HCT116 (cell line): ENCODE measurements at regions not wholly inside any gene's neighbourhood (a gene's known extent, or its start where the extent isn't known, plus 50 kb on each side); places are given as distances from the start of the nearest gene placed in this dataset.

Experiments used
- ATAC-seq: fragments of 200-7000 bp; cut with Tn5 transposase; 2 replicates; pipeline ENCODE4 v1.9.1; 2020; ENCODE audit warnings: mild to moderate bottlenecking, moderate library complexity
- BruUV-seq: library from RNA; stranded (reverse); fragments of 400-500 nt; replicated peaks from 2 replicates; lab custom pipeline; 2021; lab: Mats Ljungman, UMichigan
- CTCF ChIA-PET: fragments of 300-600 bp; sonication (Branson Sonifier 250); formaldehyde crosslinking; loops from one replicate; lab custom pipeline; 2021; ENCODE audit warnings: antibody characterized with exemption; lab: Charles Lee
- POLR2A ChIA-PET: fragments of 300-600, 350-600 bp; sonication (Branson Sonifier 250); formaldehyde crosslinking; loops from one replicate; lab custom pipeline; 2021; ENCODE audit warnings: antibody characterized with exemption; lab: Charles Lee
- RAD21 ChIA-PET, 2 experiments: fragments of 300-600 bp; sonication (Branson Sonifier 250); formaldehyde crosslinking; loops; one replicate each; lab custom pipeline; 2023; ENCODE audit warnings: low total read pairs in 2 of 2; ENCODE audit not compliant: uncharacterized antibody in 2 of 2, unreplicated experiment in 2 of 2, low non-redundant PET in 1 of 2; lab: Charles Lee
- DNase-seq: peaks from one replicate; pipeline ENCODE4 v3.0.0-alpha.2; 2010; ENCODE audit warnings: low read depth, low spot score
- H2AFZ ChIP-seq: fragments of 200-600 bp; shearing (Covaris generic), sonication (generic); 2 replicates; pipeline ENCODE4 v1.6.1; 2017; ENCODE audit warnings: low read depth, mixed run types, mixed read lengths, antibody characterized with exemption, low read length; ENCODE audit not compliant: poor library complexity, severe bottlenecking
- H3K27ac ChIP-seq: 2 replicates; pipeline ENCODE4 v1.5.1; 2012; ENCODE audit warnings: low read depth, low read length
- H3K27me3 ChIP-seq: fragments of 200-600 bp; sonication (generic); 2 replicates; pipeline ENCODE4 v1.6.1; 2016; ENCODE audit warnings: mixed run types, low read length, mixed read lengths; ENCODE audit not compliant: insufficient read depth
- H3K36me3 ChIP-seq, 2 experiments: fragments of 200-500 bp in 1 of 2; fragments of 200-600 bp in 1 of 2; sonication (Bioruptor generic) in 1 of 2; sonication (generic) in 1 of 2; 2 replicates each; pipeline versions ENCODE4 v1.5.1 to v1.6.1; 2014 to 2016; ENCODE audit warnings: low read length in 2 of 2, inconsistent platforms in 1 of 2, mixed read lengths in 1 of 2, mixed run types in 1 of 2; ENCODE audit not compliant: insufficient read depth in 2 of 2, control insufficient read depth in 1 of 2
- H3K4me1 ChIP-seq, 2 experiments: fragments of 200-600 bp in 1 of 2; sonication (generic) in 1 of 2; 2 replicates each; pipeline versions ENCODE4 v1.5.1 to v1.6.1; 2012 to 2017; ENCODE audit warnings: low read length in 2 of 2, inconsistent platforms in 1 of 2, mild to moderate bottlenecking in 1 of 2, mixed read lengths in 1 of 2, mixed run types in 1 of 2, moderate library complexity in 1 of 2; ENCODE audit not compliant: insufficient read depth in 2 of 2, control insufficient read depth in 1 of 2
- H3K4me2 ChIP-seq: fragments of 200-600 bp; sonication (generic); 2 replicates; pipeline ENCODE4 v1.6.1; 2017; ENCODE audit warnings: mixed run types, low read length, mixed read lengths
- H3K4me3 ChIP-seq, 2 experiments: fragments of 200-600 bp in 1 of 2; sonication (generic) in 1 of 2; replicated peaks in 1 of 2; 2 replicates each; pipeline ENCODE4 v1.5.1; 2011 to 2016; ENCODE audit warnings: low read length in 2 of 2, control low read depth in 1 of 2, low read depth in 1 of 2, mild to moderate bottlenecking in 1 of 2, mixed read lengths in 1 of 2, mixed run types in 1 of 2
- H3K79me2 ChIP-seq: fragments of 200-600 bp; sonication (generic); 2 replicates; pipeline ENCODE4 v1.6.1; 2017; ENCODE audit warnings: mild to moderate bottlenecking, mixed run types, low read length, moderate library complexity, mixed read lengths; ENCODE audit not compliant: insufficient read depth
- H3K9ac ChIP-seq: fragments of 200-600 bp; sonication (generic); 2 replicates; pipeline ENCODE4 v1.6.1; 2016; ENCODE audit warnings: low read length, mixed read lengths
- H3K9me2 ChIP-seq: fragments of 200-600 bp; sonication (generic), shearing (Covaris generic); 2 replicates; pipeline ENCODE4 v1.6.1; 2017; ENCODE audit warnings: mixed run types, mild to moderate bottlenecking, moderate library complexity; ENCODE audit not compliant: insufficient read depth
- H3K9me3 ChIP-seq, 2 experiments: fragments of 200-500 bp in 1 of 2; fragments of 200-600 bp in 1 of 2; sonication (Bioruptor generic) in 1 of 2; sonication (generic) in 1 of 2; 2 replicates each; pipeline ENCODE4 v1.6.1; 2014 to 2017; ENCODE audit warnings: low read length in 2 of 2, mixed read lengths in 2 of 2, inconsistent platforms in 1 of 2, low read depth in 1 of 2, mild to moderate bottlenecking in 1 of 2, mixed run types in 1 of 2, moderate library complexity in 1 of 2; ENCODE audit not compliant: control insufficient read depth in 1 of 2, insufficient read depth in 1 of 2
- H4K20me1 ChIP-seq: fragments of 200-600 bp; sonication (generic), shearing (Covaris generic); 2 replicates; pipeline ENCODE4 v1.6.1; 2017; ENCODE audit warnings: mixed run types, mild to moderate bottlenecking, moderate library complexity; ENCODE audit not compliant: insufficient read depth
- ATF3 ChIP-seq: IDR thresholded peaks from 2 replicates; pipeline ENCODE4 v1.6.1; 2012
- CBX3 ChIP-seq: IDR thresholded peaks from 2 replicates; pipeline ENCODE4 v1.6.1; 2012; ENCODE audit warnings: low read depth
- CEBPB ChIP-seq: IDR thresholded peaks from 2 replicates; pipeline ENCODE4 v1.6.1; 2012; ENCODE audit warnings: low read depth
- EGR1 ChIP-seq: IDR thresholded peaks from 2 replicates; pipeline ENCODE4 v1.6.1; 2012; ENCODE audit warnings: low read depth
- ELF1 ChIP-seq: IDR thresholded peaks from 2 replicates; pipeline ENCODE4 v1.6.1; 2012; ENCODE audit warnings: low read depth, borderline replicate concordance
- EZH2 ChIP-seq: fragments of 200-600 bp; sonication (generic); IDR thresholded peaks from 2 replicates; pipeline ENCODE4 v1.6.1; 2017; ENCODE audit warnings: antibody characterized with exemption, mixed run types
- EZH2phosphoT487 ChIP-seq: fragments of 200-600 bp; IDR thresholded peaks from 2 replicates; pipeline ENCODE4 v1.6.1; 2018; ENCODE audit warnings: antibody characterized with exemption, borderline replicate concordance
- FOSL1 ChIP-seq: IDR thresholded peaks from 2 replicates; pipeline ENCODE4 v1.6.1; 2012; ENCODE audit warnings: low read depth
- POLR2A ChIP-seq: IDR thresholded peaks from 2 replicates; pipeline ENCODE4 v1.7.0; 2011; ENCODE audit warnings: borderline replicate concordance; ENCODE audit not compliant: insufficient read depth, insufficient read length; ENCODE audit errors: extremely low read depth
- POLR2AphosphoS5 ChIP-seq: IDR thresholded peaks from 2 replicates; pipeline ENCODE4 v1.6.1; 2011; ENCODE audit warnings: mild to moderate bottlenecking, low read depth, low read length, moderate library complexity
- RAD21 ChIP-seq: IDR thresholded peaks from 2 replicates; pipeline ENCODE4 v1.6.1; 2012; ENCODE audit warnings: low read depth, mild to moderate bottlenecking
- REST ChIP-seq: IDR thresholded peaks from 2 replicates; pipeline ENCODE4 v1.6.1; 2012; ENCODE audit warnings: low read depth
- SIN3A ChIP-seq: IDR thresholded peaks from 2 replicates; pipeline ENCODE4 v1.6.1; 2012; ENCODE audit warnings: low read depth
- SP1 ChIP-seq: IDR thresholded peaks from 2 replicates; pipeline ENCODE4 v1.6.1; 2012; ENCODE audit warnings: low read depth
- SRF ChIP-seq: IDR thresholded peaks from 2 replicates; pipeline ENCODE4 v1.6.1; 2012; ENCODE audit warnings: low read depth
- TCF7L2 ChIP-seq: IDR thresholded peaks from 2 replicates; pipeline ENCODE4 v1.7.0; 2011; ENCODE audit warnings: borderline replicate concordance, inconsistent platforms; ENCODE audit not compliant: insufficient read depth, insufficient read length; ENCODE audit errors: extremely low read depth
- ZBTB33 ChIP-seq: IDR thresholded peaks from 2 replicates; pipeline ENCODE4 v1.6.1; 2011; ENCODE audit warnings: mild to moderate bottlenecking, low read length, moderate library complexity; ENCODE audit not compliant: insufficient replicate concordance; ENCODE audit errors: extremely low read depth
- ZFX ChIP-seq: fragments of 450-650 bp; IDR thresholded peaks from 2 replicates; pipeline ENCODE4 v1.6.1; 2017
- ZNF274 ChIP-seq: fragments of 200-500 bp; sonication (Bioruptor generic); IDR thresholded peaks from 2 replicates; pipeline ENCODE4 v1.6.1; 2014; ENCODE audit warnings: mild to moderate bottlenecking, low read depth, low read length, inconsistent platforms
- intact Hi-C: fragments of 100-400 bp; cut with micrococcal nuclease; formaldehyde crosslinking; loops from 2 replicates; pipeline ENCODE4 v1.10.0; 2022

- Histone ChIP-seq H3K9ac (no peak overlapping the region), H3K4me3 (no peak overlapping the region), H3K27me3 (no peaks in the 10 kb centered on the region), H3K79me2 (no peaks in the 10 kb centered on the region), H2AFZ (no peak overlapping the region), H3K27ac (no peak overlapping the region), H3K36me3 (no peaks in the 10 kb centered on the region), H4K20me1 (no peaks in the 10 kb centered on the region), H3K9me2 (no peaks in the 10 kb centered on the region), H3K4me1 (peaks cover 5 to 8% of the 10 kb centered on the region in 2 experiments; a peak in 3 of 4 replicates), H3K4me2 (no peak overlapping the region), H3K9me3 (no peaks in the 10 kb centered on the region)
- ATAC-seq (no peak), DNase-seq (no peak)
- ChIA-PET POLR2A (no interaction called here), CTCF (no interaction called here), RAD21 (no interaction called here)
- no TSS peak for BruUV-seq
- intact Hi-C loops, result no loop called here
- TF ChIP-seq SRF (no peak), CEBPB (no peak), EZH2 (no peak), POLR2A (no peak), REST (no peak), SP1 (no peak), FOSL1 (no peak), TCF7L2 (no peak), ELF1 (no peak), RAD21 (no peak), CBX3 (no peak), ZBTB33 (no peak), ATF3 (no peak), SIN3A (no peak), POLR2AphosphoS5 (no peak), EZH2phosphoT487 (no peak), ZNF274 (no peak), ZFX (no peak), EGR1 (no peak)
These were observed 67.8 kb upstream of the HSPB3 start for GRCh38 chr5:54387659-54388232.
